Activated CD8-positive, alpha-beta T cell treated with anti-CD3 and anti-CD28 coated beads, Interleukin-2, amount 10 ng/mL, durations not matched to agents 7 days and 5 days (primary cell): ENCODE measurements at regions not wholly inside any gene's neighbourhood (a gene's known extent, or its start where the extent isn't known, plus 50 kb on each side); places are given as distances from the start of the nearest gene placed in this dataset.

Experiments
- ATAC-seq: fragments of 150-1000 bp; cut with Tn5 transposase; one replicate; pipeline ENCODE4 v1.10.0; 2021; ENCODE audit warnings: moderate library complexity
- CTCF ChIA-PET: fragments of 350-600 bp; sonication (Branson Sonifier 250); formaldehyde crosslinking; loops from one replicate; lab custom pipeline; 2021; ENCODE audit warnings: antibody characterized with exemption; lab: Charles Lee
- POLR2A ChIA-PET: fragments of 350-600 bp; sonication (Branson Sonifier 250); formaldehyde crosslinking; loops from one replicate; lab custom pipeline; 2021; ENCODE audit warnings: antibody characterized with exemption; lab: Charles Lee
- DNase-seq: peaks from one replicate; pipeline ENCODE4 v3.0.0-alpha.2; 2020
- H3K27ac Mint-ChIP-seq: one replicate; pipeline ENCODE4 v1.8.0; 2021; ENCODE audit warnings: mild to moderate bottlenecking, mixed read lengths
- H3K27me3 Mint-ChIP-seq: one replicate; pipeline ENCODE4 v1.8.0; 2021; ENCODE audit warnings: low read depth, mixed read lengths
- H3K36me3 Mint-ChIP-seq: one replicate; pipeline ENCODE4 v1.8.0; 2021; ENCODE audit warnings: low read depth, mixed read lengths
- H3K4me1 Mint-ChIP-seq: one replicate; pipeline ENCODE4 v1.8.0; 2021; ENCODE audit warnings: low read depth, mixed read lengths
- H3K4me3 Mint-ChIP-seq: one replicate; pipeline ENCODE4 v1.8.0; 2021; ENCODE audit warnings: mild to moderate bottlenecking, mixed read lengths
- H3K9me3 Mint-ChIP-seq: one replicate; pipeline ENCODE4 v1.8.0; 2022; ENCODE audit warnings: mixed read lengths; ENCODE audit not compliant: insufficient read depth

DNA sequence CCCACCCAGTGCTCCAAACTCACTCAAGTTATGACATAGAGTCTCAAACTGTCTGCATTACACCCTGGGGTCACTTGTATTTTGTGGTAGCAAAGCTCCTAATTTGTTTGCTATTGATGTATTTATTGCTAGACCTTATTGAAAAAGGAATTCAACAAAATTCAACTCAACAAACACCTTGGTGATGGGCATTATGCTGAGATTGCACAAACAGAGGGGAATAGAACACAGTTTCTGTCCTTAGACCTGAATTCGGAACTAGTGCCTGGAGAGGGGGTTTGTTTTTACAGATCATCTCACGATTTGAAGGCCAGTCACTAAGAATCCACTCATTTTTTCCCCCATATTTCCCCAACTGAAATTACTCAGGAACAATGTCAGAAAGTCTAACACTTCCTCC lies 53.5 kb upstream of the MAPK4 start:
- no peak overlapping the region for H3K27ac Mint-ChIP-seq
- no peaks in the 10 kb centered on the region for H3K4me1 Mint-ChIP-seq
- ChIA-PET POLR2A (no interaction called here), CTCF (no interaction called here)
- no peaks in the 10 kb centered on the region for H3K9me3 Mint-ChIP-seq
- no peak overlapping the region for H3K4me3 Mint-ChIP-seq
- DNase-seq (no peak), ATAC-seq (no peak)
- H3K36me3 Mint-ChIP-seq: no peaks in the 10 kb centered on the region
- no peaks in the 10 kb centered on the region for H3K27me3 Mint-ChIP-seq

DNA sequence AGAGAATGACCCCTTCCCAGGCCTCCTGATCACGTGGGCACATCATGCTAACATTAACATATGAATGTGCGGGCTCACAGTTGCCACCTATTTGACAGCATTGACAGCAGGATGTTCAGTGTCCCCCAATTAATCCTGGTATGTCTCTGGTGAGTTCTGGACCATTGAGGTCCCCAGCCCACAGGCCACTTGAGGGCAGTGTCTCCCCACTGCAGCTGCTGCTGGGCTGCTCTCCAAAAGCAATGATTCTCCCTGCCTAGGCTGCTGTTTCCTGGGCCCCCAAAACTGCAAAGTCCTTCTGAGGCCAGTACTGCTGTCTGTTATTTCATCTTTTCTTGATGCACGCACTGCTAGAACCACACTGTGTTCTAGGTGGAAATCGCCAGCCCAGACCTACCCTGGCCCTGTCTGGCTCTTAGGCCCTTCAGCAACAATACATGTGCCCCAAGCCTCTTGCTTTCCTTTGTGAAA lies 52.7 kb upstream of the MAPK4 start:
- no peaks in the 10 kb centered on the region for H3K9me3 Mint-ChIP-seq
- no peak for ATAC-seq
- no peaks in the 10 kb centered on the region for H3K27me3 Mint-ChIP-seq
- DNase-seq: no peak
- H3K4me3 Mint-ChIP-seq: no peak overlapping the region
- no peaks in the 10 kb centered on the region for H3K36me3 Mint-ChIP-seq
- POLR2A ChIA-PET: no interaction called here
- CTCF ChIA-PET: no interaction called here
- no peaks in the 10 kb centered on the region for H3K4me1 Mint-ChIP-seq
- no peak overlapping the region for H3K27ac Mint-ChIP-seq

DNA sequence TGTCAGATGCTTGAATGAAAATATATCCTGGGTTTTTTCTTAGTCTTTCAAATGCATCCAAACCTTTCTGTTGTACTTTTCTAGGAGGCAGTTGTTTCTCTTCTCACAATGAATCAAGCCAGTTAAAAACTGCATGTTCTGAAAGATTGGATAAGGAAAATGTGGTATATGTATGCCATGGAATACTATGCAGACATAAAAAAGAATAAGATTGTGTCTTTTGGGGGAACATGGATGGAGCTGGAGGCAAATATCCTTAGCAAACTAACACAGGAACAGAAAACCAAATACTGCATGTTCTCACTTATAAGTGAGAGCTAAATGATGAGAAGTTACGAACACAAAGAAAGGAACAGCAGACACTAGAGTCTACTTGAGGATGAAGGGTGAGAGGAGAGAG lies 51.7 kb upstream of the MAPK4 start:
- Mint-ChIP-seq H3K27me3 (no peaks in the 10 kb centered on the region), H3K27ac (no peak overlapping the region), H3K9me3 (no peaks in the 10 kb centered on the region), H3K4me3 (no peak overlapping the region), H3K36me3 (no peaks in the 10 kb centered on the region), H3K4me1 (no peaks in the 10 kb centered on the region)
- DNase-seq: no peak
- no peak for ATAC-seq
- POLR2A ChIA-PET: no interaction called here
- CTCF ChIA-PET: no interaction called here

DNA sequence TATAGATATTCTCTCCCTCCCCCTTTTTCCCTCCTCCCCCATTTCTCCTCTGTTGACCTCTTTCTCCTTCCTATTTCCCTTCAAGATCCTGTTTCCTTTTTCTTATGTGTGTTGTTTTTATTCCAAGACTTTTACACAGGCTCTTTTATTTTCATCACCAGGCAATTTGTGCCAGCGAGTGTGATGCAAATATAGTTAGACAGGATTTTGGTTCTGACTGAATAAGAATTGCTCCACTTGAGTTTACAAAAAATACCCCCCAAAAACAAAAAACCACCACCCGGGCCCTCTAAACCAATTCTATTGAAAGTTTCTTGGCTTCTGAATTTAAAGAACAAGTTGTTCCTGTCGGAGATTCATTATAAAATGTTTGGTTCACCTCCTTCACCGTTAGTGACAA lies 50.9 kb upstream of the MAPK4 start:
- no peaks in the 10 kb centered on the region for H3K36me3 Mint-ChIP-seq
- H3K4me3 Mint-ChIP-seq: no peak overlapping the region
- H3K4me1 Mint-ChIP-seq: no peaks in the 10 kb centered on the region
- no peak for ATAC-seq
- ChIA-PET CTCF (no interaction called here), POLR2A (no interaction called here)
- DNase-seq: no peak
- H3K27ac Mint-ChIP-seq: no peak overlapping the region
- H3K27me3 Mint-ChIP-seq: no peaks in the 10 kb centered on the region
- no peaks in the 10 kb centered on the region for H3K9me3 Mint-ChIP-seq
